ENCODE measurements at regions not wholly inside any gene's neighbourhood (a gene's known extent, or its start where the extent isn't known, plus 50 kb on each side); places are given as distances from the start of the nearest gene placed in this dataset.

- Histone ChIP-seq H3K27ac (ENCODE audit: low read length) (no peak overlapping the region), H3K9me3 (ENCODE audit: control insufficient read depth in 1 of 2, low read length in 2 of 2) (no peaks in the 10 kb centered on the region), H3K4me1 (ENCODE audit: control insufficient read depth in 1 of 2, insufficient read depth in 2 of 2, low read length in 2 of 2) (peaks cover 0 to 9% of the 10 kb centered on the region in 2 donors), H3K27me3 (ENCODE audit: low read depth, low read length) (peaks cover under 1% of the 10 kb centered on the region), H3K4me3 (ENCODE audit: low read depth in 1 of 2, low read length in 2 of 2) (no peak overlapping the region), H3K36me3 (ENCODE audit: control insufficient read depth in 1 of 2, insufficient read depth in 2 of 2, low read length in 2 of 2) (no peaks in the 10 kb centered on the region)
These were observed 106.4 kb downstream of the BRD1 start for GRCh38 chr22:49721211-49721763.

- no peak overlapping the region for H3K4me3 ChIP-seq (ENCODE audit: low read depth in 1 of 2, low read length in 2 of 2)
- H3K36me3 ChIP-seq (ENCODE audit: control insufficient read depth in 1 of 2, insufficient read depth in 2 of 2, low read length in 2 of 2) = no peaks in the 10 kb centered on the region
- H3K27ac ChIP-seq (ENCODE audit: low read length) = no peak overlapping the region
- no peaks in the 10 kb centered on the region for H3K9me3 ChIP-seq (ENCODE audit: control insufficient read depth in 1 of 2, low read length in 2 of 2)
- no peaks in the 10 kb centered on the region for H3K27me3 ChIP-seq (ENCODE audit: low read depth, low read length)
- peaks cover 0 to 9% of the 10 kb centered on the region in 2 donors for H3K4me1 ChIP-seq (ENCODE audit: control insufficient read depth in 1 of 2, insufficient read depth in 2 of 2, low read length in 2 of 2)
These were observed 107.3 kb downstream of the BRD1 start for GRCh38 chr22:49720279-49720959.

GRCh38 chr22:49719046-49719445, 108.6 kb downstream of the BRD1 start:
- Histone ChIP-seq H3K9me3 (ENCODE audit: control insufficient read depth in 1 of 2, low read length in 2 of 2) (no peaks in the 10 kb centered on the region), H3K27ac (ENCODE audit: low read length) (no peak overlapping the region), H3K4me1 (ENCODE audit: control insufficient read depth in 1 of 2, insufficient read depth in 2 of 2, low read length in 2 of 2) (no peaks in the 10 kb centered on the region), H3K36me3 (ENCODE audit: control insufficient read depth in 1 of 2, insufficient read depth in 2 of 2, low read length in 2 of 2) (no peaks in the 10 kb centered on the region), H3K4me3 (ENCODE audit: low read depth in 1 of 2, low read length in 2 of 2) (no peak overlapping the region), H3K27me3 (ENCODE audit: low read depth, low read length) (no peaks in the 10 kb centered on the region)

- H3K4me3 ChIP-seq (ENCODE audit: low read depth in 1 of 2, low read length in 2 of 2) = no peak overlapping the region
- H3K27ac ChIP-seq (ENCODE audit: low read length) = no peak overlapping the region
- H3K36me3 ChIP-seq (ENCODE audit: control insufficient read depth in 1 of 2, insufficient read depth in 2 of 2, low read length in 2 of 2) = no peaks in the 10 kb centered on the region
- H3K4me1 ChIP-seq (ENCODE audit: control insufficient read depth in 1 of 2, insufficient read depth in 2 of 2, low read length in 2 of 2) = no peaks in the 10 kb centered on the region
- no peaks in the 10 kb centered on the region for H3K27me3 ChIP-seq (ENCODE audit: low read depth, low read length)
- H3K9me3 ChIP-seq (ENCODE audit: control insufficient read depth in 1 of 2, low read length in 2 of 2) = no peaks in the 10 kb centered on the region
These were observed 109.3 kb downstream of the BRD1 start for GRCh38 chr22:49718396-49718795.

GRCh38 chr22:49717322-49717919, 110.3 kb downstream of the BRD1 start:
- no peaks in the 10 kb centered on the region for H3K4me1 ChIP-seq (ENCODE audit: control insufficient read depth in 1 of 2, insufficient read depth in 2 of 2, low read length in 2 of 2)
- H3K27ac ChIP-seq (ENCODE audit: low read length) = no peak overlapping the region
- H3K4me3 ChIP-seq (ENCODE audit: low read depth in 1 of 2, low read length in 2 of 2) = no peak overlapping the region
- no peaks in the 10 kb centered on the region for H3K27me3 ChIP-seq (ENCODE audit: low read depth, low read length)
- H3K36me3 ChIP-seq (ENCODE audit: control insufficient read depth in 1 of 2, insufficient read depth in 2 of 2, low read length in 2 of 2) = no peaks in the 10 kb centered on the region
- no peaks in the 10 kb centered on the region for H3K9me3 ChIP-seq (ENCODE audit: control insufficient read depth in 1 of 2, low read length in 2 of 2)

GRCh38 chr22:49716441-49716840, 111.2 kb downstream of the BRD1 start:
- no peaks in the 10 kb centered on the region for H3K36me3 ChIP-seq (ENCODE audit: control insufficient read depth in 1 of 2, insufficient read depth in 2 of 2, low read length in 2 of 2)
- no peaks in the 10 kb centered on the region for H3K4me1 ChIP-seq (ENCODE audit: control insufficient read depth in 1 of 2, insufficient read depth in 2 of 2, low read length in 2 of 2)
- no peak overlapping the region for H3K4me3 ChIP-seq (ENCODE audit: low read depth in 1 of 2, low read length in 2 of 2)
- no peaks in the 10 kb centered on the region for H3K27me3 ChIP-seq (ENCODE audit: low read depth, low read length)
- no peaks in the 10 kb centered on the region for H3K9me3 ChIP-seq (ENCODE audit: control insufficient read depth in 1 of 2, low read length in 2 of 2)
- no peak overlapping the region for H3K27ac ChIP-seq (ENCODE audit: low read length)

- Histone ChIP-seq H3K9me3 (ENCODE audit: control insufficient read depth in 1 of 2, low read length in 2 of 2) (peaks cover 0 to under 1% of the 10 kb centered on the region in 2 donors), H3K4me3 (ENCODE audit: low read depth in 1 of 2, low read length in 2 of 2) (no peak overlapping the region), H3K36me3 (ENCODE audit: control insufficient read depth in 1 of 2, insufficient read depth in 2 of 2, low read length in 2 of 2) (no peaks in the 10 kb centered on the region), H3K4me1 (ENCODE audit: control insufficient read depth in 1 of 2, insufficient read depth in 2 of 2, low read length in 2 of 2) (no peaks in the 10 kb centered on the region), H3K27ac (ENCODE audit: low read length) (no peak overlapping the region), H3K27me3 (ENCODE audit: low read depth, low read length) (no peaks in the 10 kb centered on the region)
These were observed 112.2 kb downstream of the BRD1 start for GRCh38 chr22:49715450-49715849.

GRCh38 chr22:49713003-49713402, 114.7 kb downstream of the BRD1 start:
- Histone ChIP-seq H3K27me3 (ENCODE audit: low read depth, low read length) (no peaks in the 10 kb centered on the region), H3K4me3 (ENCODE audit: low read depth in 1 of 2, low read length in 2 of 2) (no peak overlapping the region), H3K36me3 (ENCODE audit: control insufficient read depth in 1 of 2, insufficient read depth in 2 of 2, low read length in 2 of 2) (no peaks in the 10 kb centered on the region), H3K27ac (ENCODE audit: low read length) (no peak overlapping the region), H3K9me3 (ENCODE audit: control insufficient read depth in 1 of 2, low read length in 2 of 2) (peaks cover 0 to 20% of the 10 kb centered on the region in 2 donors), H3K4me1 (ENCODE audit: control insufficient read depth in 1 of 2, insufficient read depth in 2 of 2, low read length in 2 of 2) (no peaks in the 10 kb centered on the region)

GRCh38 chr22:49712195-49712791, 115.4 kb downstream of the BRD1 start:
- Histone ChIP-seq H3K27ac (ENCODE audit: low read length) (no peak overlapping the region), H3K9me3 (ENCODE audit: control insufficient read depth in 1 of 2, low read length in 2 of 2) (peaks cover 0 to 20% of the 10 kb centered on the region in 2 donors), H3K4me1 (ENCODE audit: control insufficient read depth in 1 of 2, insufficient read depth in 2 of 2, low read length in 2 of 2) (no peaks in the 10 kb centered on the region), H3K36me3 (ENCODE audit: control insufficient read depth in 1 of 2, insufficient read depth in 2 of 2, low read length in 2 of 2) (no peaks in the 10 kb centered on the region), H3K27me3 (ENCODE audit: low read depth, low read length) (no peaks in the 10 kb centered on the region), H3K4me3 (ENCODE audit: low read depth in 1 of 2, low read length in 2 of 2) (no peak overlapping the region)

GRCh38 chr22:49710746-49711145, 116.9 kb downstream of the BRD1 start:
- Histone ChIP-seq H3K4me3 (ENCODE audit: low read depth in 1 of 2, low read length in 2 of 2) (no peak overlapping the region), H3K4me1 (ENCODE audit: control insufficient read depth in 1 of 2, insufficient read depth in 2 of 2, low read length in 2 of 2) (no peaks in the 10 kb centered on the region), H3K36me3 (ENCODE audit: control insufficient read depth in 1 of 2, insufficient read depth in 2 of 2, low read length in 2 of 2) (no peaks in the 10 kb centered on the region), H3K9me3 (ENCODE audit: control insufficient read depth in 1 of 2, low read length in 2 of 2) (peaks cover 0 to 20% of the 10 kb centered on the region in 2 donors), H3K27ac (ENCODE audit: low read length) (no peak overlapping the region), H3K27me3 (ENCODE audit: low read depth, low read length) (no peaks in the 10 kb centered on the region)

GRCh38 chr22:49709464-49709863, 118.2 kb downstream of the BRD1 start:
- Histone ChIP-seq H3K9me3 (ENCODE audit: control insufficient read depth in 1 of 2, low read length in 2 of 2) (peaks cover 0 to 20% of the 10 kb centered on the region in 2 donors), H3K36me3 (ENCODE audit: control insufficient read depth in 1 of 2, insufficient read depth in 2 of 2, low read length in 2 of 2) (no peaks in the 10 kb centered on the region), H3K27me3 (ENCODE audit: low read depth, low read length) (peaks cover 8% of the 10 kb centered on the region), H3K4me1 (ENCODE audit: control insufficient read depth in 1 of 2, insufficient read depth in 2 of 2, low read length in 2 of 2) (no peaks in the 10 kb centered on the region), H3K4me3 (ENCODE audit: low read depth in 1 of 2, low read length in 2 of 2) (peak overlapping the region in 1 of 2 donors; percentile 6), H3K27ac (ENCODE audit: low read length) (no peak overlapping the region)

Data from muscle layer of duodenum (tissue), 2 donors.